Left ventricle myocardium superior (tissue), 1 donor: ENCODE measurements at regions not wholly inside any gene's neighbourhood (a gene's known extent, or its start where the extent isn't known, plus 50 kb on each side); places are given as distances from the start of the nearest gene placed in this dataset.

Experiments used
- ATAC-seq: fragments of 200-7000 bp; cut with Tn5 transposase; one replicate; pipeline ENCODE4 v1.9.1; 2020; ENCODE audit warnings: mild to moderate bottlenecking, moderate library complexity
- DNase-seq: peaks from one replicate; pipeline ENCODE4 v3.0.0-alpha.2; 2020
- intact Hi-C: fragments of 100-400 bp; cut with micrococcal nuclease; formaldehyde crosslinking; loops from one replicate; pipeline ENCODE4 v1.11.0; 2022
- donor health status: DM: no; HTN: yes; CAD: no; lungs with severe emphysema.

DNA sequence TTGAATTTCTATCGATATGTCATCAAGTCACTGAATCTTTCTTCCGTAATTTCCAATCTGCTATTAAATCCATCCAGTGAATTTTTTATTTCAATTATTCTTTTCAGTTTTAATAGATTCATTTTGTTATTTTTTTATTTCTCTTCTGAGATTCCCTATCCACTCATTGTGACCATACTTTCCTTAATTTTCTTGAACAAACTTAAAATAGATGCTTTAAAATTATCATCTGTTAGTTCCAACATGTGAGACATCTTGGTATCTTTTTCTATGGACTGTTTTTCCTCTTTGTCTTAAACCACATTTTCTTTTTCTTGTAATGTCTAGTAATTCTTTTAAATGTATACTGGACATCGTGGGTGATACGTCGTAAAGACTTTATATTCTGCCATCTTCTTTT is 236.6 kb upstream of the TLE3 start:
- DNase-seq: no peak
- ATAC-seq: no peak
- intact Hi-C loops: no loop called here

- DNase-seq (no peak), ATAC-seq (no peak)
- intact Hi-C loops: no loop called here
Measured at GRCh38 chr15:70329179-70329578, 231.5 kb upstream of the TLE3 start.

GRCh38 chr15:70328679-70329115 is 231.0 kb upstream of the TLE3 start:
- intact Hi-C loops: no loop called here
- no peak for DNase-seq
- ATAC-seq: no peak

DNA sequence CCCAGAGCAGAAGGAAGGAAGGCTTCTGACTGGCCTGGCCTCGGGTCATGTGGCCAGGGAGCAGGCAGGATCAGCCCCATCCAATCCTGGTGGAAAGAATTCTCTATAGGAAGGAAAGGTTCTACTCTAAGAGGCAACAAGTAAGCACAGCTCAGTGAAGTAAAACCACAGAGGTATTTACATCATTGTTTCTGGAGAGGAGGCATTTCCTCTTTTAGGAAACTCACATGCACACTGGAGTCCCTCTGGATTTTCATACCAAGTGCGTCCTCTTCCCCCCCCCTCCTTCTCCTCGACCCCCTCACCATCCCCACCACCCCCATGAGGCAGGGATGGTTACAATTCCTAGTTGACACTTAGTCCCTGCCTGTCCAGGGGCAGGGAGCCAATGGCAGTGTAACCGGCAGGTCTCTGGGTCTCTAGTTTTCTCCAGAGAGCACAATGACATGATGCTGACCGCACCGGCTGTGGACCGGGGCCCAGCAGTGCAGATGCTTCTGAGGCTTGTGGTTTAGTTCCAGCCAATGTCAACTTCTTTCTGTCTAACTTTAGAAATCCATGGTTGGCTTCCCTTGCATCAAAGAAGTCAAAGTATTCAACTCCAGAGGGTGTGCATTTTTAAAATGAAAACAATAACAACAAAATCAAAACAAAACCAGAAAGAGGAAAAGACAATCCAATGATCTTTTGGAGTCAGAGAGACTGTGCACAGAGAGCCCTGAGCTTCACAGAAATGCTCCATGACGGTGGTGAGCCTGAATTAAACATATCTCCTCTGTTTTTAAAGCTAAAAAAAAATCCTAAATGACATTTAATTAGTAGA is 230.3 kb upstream of the TLE3 start:
- ATAC-seq: peak; percentile 85

DNA sequence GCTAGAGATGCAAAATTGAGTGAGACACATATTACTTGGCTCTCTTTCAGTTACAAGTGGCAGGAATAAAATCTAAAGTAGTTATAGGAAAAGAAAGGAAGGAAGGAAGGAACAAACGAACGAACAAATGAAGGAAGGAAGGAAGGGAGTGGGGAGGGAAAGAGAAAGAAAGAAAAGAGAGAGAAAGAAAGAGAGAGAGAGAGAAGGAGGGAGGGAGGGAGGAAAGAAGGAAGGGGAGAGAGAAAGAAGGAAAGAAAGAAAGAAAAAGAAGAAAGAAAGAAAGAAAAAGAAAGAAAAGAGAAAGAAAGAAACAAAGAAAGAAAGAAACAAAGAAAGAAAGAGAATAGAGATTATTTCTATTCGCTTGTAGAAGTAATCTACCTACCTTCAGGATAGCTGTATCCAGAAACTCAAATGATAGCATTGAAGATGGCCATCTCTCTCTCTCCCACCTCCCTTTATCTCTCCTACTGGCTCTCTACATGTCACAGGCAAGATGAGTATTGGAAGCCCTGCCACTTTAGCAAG is 229.7 kb upstream of the TLE3 start:
- DNase-seq: no peak
- no peak for ATAC-seq
- intact Hi-C loops: no loop called here

More for the DNA sequence above, 230.3 kb upstream of the TLE3 start:
- intact Hi-C loops: no loop called here
- DNase-seq: peak; percentile 66

DNA sequence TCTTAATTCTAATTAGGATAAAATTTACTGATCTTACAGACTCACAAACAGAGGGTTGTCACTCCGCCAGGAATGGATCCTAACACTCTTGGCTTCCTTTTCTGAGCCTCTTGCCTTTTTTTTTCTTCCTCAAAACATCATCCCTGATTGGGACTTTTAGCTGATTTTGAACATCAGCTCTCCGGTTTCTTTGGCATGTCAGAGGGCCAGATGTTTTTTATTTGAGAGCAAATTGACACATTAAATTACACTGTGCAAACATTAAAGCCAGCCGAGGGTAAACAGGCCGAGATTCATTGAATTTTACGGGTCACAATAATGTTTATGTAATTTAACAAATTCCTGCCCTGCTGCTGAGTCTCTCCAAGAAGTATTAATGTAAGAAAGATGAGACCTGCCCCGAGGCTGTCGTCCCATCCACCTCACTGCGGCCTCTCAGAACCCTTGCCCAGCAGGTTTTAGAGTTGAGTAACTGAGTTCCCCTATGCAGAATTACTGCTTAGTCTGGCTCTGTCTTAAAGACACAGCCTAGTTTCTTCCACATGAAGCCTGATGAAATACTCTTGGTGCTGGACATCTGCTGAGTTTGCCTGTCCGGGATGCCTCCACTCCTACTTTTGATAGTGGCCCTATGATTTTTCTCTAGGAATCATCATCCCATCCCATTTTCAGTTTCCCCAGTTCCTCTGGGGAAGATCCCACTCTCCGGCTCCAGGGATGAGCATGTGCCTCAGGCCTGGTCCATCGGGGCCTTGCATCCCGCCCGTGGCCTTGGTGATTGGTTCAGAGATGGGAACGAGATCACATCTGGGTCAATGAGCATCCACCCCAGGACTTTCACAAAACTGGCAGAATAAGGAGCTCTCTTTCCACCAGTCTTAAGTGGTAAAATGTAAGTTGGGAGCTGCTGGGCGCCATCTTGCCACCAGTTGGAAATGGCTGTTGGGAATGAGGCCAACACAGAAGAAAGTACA is 226.6 kb upstream of the TLE3 start:
- ATAC-seq: peak; percentile 17
- intact Hi-C loops: no loop called here

DNA sequence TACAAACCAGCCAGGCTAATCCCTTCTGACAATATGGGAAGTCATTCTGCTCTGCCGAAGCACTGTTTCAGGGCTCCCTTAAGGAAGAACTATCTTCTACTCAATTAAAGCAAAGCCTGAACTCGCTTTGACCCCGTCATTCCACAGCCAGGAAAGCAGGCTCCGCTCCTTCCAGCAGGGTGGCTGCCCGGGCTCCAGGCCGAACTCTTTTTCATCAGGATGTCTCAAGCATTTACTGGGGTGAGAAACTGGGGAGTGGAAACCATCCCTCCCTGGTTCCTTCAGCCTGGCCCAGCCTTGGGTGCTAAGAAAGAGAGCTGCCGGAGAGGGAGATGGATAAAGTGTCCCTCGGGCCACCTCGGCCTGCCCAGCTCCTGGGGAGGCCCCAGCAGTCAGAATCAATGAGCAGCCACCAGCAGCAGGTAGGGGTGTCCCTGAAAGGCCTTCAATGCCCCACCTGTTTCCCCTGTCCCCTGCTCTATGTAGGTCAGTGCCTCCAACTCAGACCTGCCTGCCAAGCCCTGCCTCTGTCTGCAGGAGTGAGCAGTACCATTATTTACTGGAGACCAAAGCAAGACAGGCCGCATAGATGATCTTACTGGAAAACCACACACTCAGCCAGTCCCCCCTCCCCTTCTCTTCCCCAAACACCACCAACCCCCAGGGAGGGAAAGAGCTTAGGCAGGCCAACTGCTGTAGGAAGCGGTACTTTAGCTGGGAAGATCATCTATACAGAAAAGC is 225.6 kb upstream of the TLE3 start:
- intact Hi-C loops: no loop called here

More for the DNA sequence above, 226.6 kb upstream of the TLE3 start:
- no peak for DNase-seq

GRCh38 chr15:70322051-70322668 is 224.4 kb upstream of the TLE3 start:
- DNase-seq (no peak), ATAC-seq (no peak)
- intact Hi-C loops: no loop called here

More for the DNA sequence above, 225.6 kb upstream of the TLE3 start:
- DNase-seq: peak; percentile 67
- ATAC-seq: peak; percentile 79

GRCh38 chr15:70321172-70321819 is 223.6 kb upstream of the TLE3 start:
- intact Hi-C loops: no loop called here
- ATAC-seq (no peak), DNase-seq (no peak)

- intact Hi-C loops: no loop called here
Measured at GRCh38 chr15:70320482-70320881, 222.8 kb upstream of the TLE3 start.

GRCh38 chr15:70320077-70320476 is 222.4 kb upstream of the TLE3 start:
- no peak for ATAC-seq
- intact Hi-C loops: no loop called here
- no peak for DNase-seq

More at GRCh38 chr15:70320482-70320881, 222.8 kb upstream of the TLE3 start:
- DNase-seq (no peak), ATAC-seq (no peak)

- ATAC-seq: no peak
- intact Hi-C loops: no loop called here
- no peak for DNase-seq
Measured at GRCh38 chr15:70319466-70319865, 221.7 kb upstream of the TLE3 start.

DNA sequence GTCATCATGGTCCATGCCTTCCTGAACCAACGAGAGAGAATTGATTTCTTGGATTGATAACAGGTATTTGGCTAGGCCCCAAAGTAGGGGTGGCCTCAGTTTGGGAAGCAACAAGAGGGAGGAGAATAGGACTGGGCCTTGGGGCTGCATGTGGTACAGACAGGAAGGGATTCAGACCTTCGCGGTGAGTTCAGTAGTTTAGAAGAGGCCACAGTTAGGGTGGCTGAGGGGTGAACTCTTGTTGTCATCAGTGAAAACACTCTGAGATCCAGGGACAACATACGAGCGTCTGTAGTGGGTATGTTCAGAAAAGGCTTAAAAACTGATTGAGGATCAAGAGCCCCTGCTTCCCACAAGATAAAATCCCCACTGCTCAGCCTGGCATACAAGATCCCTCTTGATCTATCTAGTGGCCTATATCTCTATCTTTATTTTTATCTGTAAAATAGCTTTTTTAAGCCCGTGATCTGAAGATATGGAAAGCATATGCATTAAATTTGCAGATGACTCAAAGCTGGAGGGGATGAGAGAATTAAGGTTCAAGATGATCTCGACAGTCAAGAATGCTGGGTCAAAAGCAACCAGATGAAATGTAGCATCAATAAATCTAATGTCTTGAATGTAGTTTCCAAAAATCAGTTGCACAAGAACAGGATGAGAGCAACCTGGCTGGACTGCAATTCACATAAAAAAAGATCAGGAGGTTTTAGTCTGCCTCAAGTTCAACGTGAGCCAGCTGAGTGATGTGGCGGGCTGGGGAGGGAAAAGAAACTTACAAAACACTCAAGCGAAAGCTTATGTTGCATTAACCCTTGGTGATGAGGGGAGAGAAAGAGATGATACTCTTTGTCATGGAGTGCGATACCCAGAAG is 221.1 kb upstream of the TLE3 start:
- intact Hi-C loops: no loop called here
- ATAC-seq: no peak

GRCh38 chr15:70316059-70316600 is 218.4 kb upstream of the TLE3 start:
- no peak for ATAC-seq
- intact Hi-C loops: no loop called here
- no peak for DNase-seq

More for the DNA sequence above, 221.1 kb upstream of the TLE3 start:
- DNase-seq: no peak

DNA sequence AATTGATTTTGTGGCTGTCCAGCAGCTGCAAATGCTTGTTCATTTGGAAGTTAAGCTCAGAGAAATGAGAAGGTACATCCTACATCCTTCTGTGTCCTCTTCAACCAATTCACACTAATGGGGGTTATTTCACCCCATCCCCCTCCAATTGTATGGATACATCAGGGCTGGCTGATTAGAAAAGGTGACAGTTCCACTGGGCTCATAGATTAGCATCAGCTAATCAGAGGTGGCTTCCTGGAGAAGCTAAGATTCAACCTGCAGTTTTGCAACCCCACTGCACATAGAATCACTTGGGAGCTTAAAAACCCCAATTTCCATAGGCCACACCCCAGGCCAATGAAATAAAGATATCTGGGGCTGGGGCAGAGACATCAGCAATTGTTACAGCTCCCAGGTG is 217.7 kb upstream of the TLE3 start:
- DNase-seq (no peak), ATAC-seq (no peak)
- intact Hi-C loops: no loop called here

DNA sequence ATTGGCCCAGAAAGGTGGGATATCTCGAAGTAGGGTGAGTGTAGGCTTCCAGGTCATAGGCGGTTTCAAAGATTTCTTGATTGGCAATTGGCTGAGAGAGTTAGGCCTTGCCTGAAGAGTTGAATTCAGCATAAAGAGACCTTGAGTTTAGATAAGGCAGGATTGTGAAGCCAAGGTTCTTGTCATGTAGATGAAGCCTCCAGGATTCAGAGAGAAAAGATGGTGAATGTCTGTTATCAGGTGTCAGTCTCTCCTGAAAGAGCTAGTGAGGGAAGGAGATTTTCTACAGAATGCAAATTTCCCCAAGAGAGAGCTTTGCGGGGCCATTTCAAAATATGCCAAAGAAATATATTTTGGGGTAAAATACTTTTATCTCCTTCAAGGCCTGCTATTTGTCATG is 217.0 kb upstream of the TLE3 start:
- ATAC-seq: no peak
- DNase-seq: no peak
- intact Hi-C loops: no loop called here

GRCh38 chr15:70314018-70314354 is 216.3 kb upstream of the TLE3 start:
- no peak for DNase-seq
- intact Hi-C loops: no loop called here
- no peak for ATAC-seq
